Spinal cord (tissue), 9 donors: ENCODE measurements at regions not wholly inside any gene's neighbourhood (a gene's known extent, or its start where the extent isn't known, plus 50 kb on each side); places are given as distances from the start of the nearest gene placed in this dataset.
"Not testable (repeated sequence)": the region's sequence is repeated elsewhere in the genome, so short reads cannot be mapped to it uniquely, and the experiment has no call there.

Experiments
- DNase-seq, 6 donors: peaks; one replicate each; pipeline versions ENCODE4 v3.0.0 to v3.0.0-alpha.2; 2013 to 2015; ENCODE audit warnings: low spot score in 6 of 6, low read depth in 4 of 6
- H3K27ac ChIP-seq: one replicate; pipeline ENCODE4 v1.5.1; 2013; ENCODE audit warnings: low read depth, low read length, control low read depth
- H3K27me3 ChIP-seq: one replicate; pipeline ENCODE4 v1.6.1; 2013; ENCODE audit warnings: low read length; ENCODE audit not compliant: control insufficient read depth, insufficient read depth
- H3K36me3 ChIP-seq: one replicate; pipeline ENCODE4 v1.6.1; 2013; ENCODE audit warnings: low read length; ENCODE audit not compliant: control insufficient read depth, insufficient read depth
- H3K4me1 ChIP-seq: one replicate; pipeline ENCODE4 v1.6.1; 2013; ENCODE audit warnings: low read length; ENCODE audit not compliant: control insufficient read depth, insufficient read depth
- H3K4me3 ChIP-seq: one replicate; pipeline ENCODE4 v1.5.1; 2013; ENCODE audit warnings: low read depth, low read length, control low read depth
- H3K9me3 ChIP-seq: one replicate; pipeline ENCODE4 v1.6.1; 2013; ENCODE audit warnings: low read length; ENCODE audit not compliant: control insufficient read depth, insufficient read depth
- WGBS: methylation state at CpG from one replicate; pipeline ENCODE4 v1.1.5; 2013; ENCODE audit warnings: missing lambda C conversion rate; ENCODE audit not compliant: insufficient coverage; 5-methylcytosine and 5-hydroxymethylcytosine counted together
- donor health status: healthy.

DNA sequence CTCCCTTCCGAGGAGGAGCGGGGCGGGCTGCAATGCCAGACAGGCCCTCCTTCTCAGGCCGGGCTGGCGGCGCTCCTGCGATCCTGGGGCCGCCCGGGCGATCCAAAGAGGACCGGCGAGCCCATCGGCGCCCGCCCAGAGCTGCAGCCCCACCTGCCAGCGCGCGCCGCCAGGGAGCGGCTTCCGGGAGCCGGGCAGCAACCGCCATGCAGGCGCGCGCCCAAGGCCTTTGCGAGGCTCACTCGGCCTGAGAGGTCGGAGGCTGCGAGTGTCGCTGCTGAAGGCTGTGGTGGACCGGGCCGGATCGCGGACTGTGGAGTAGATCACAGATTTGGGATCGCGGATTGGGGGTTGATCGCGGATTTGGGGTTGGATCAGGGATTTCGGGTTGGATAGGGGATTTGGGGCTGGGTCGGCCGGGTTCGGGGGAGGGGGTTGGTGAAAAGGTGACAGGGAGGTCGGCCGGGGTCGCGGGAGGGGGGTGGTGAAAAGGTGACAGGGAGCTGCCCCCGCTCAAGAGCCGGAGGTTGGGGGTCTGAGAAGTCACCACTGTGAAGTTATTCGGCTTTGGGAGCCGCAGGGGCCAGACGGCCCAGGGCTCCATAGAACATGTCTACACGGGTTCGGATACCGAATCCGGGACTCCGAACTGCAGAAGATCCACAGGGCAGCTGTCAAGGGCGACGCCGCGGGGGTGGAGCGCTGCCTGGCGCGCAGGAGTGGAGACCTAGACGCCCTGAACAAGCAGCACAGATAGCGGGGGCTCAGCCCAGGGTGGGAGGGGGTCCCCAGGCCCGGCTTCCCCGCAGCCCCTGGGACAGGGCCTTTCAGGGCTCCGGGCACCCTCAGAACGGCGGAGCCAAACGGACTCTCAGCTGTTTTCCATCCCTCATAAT lies 1213.4 kb downstream of the FOXD4L5 start:
- H3K27ac ChIP-seq, DNase-seq, H3K27me3 ChIP-seq, H3K36me3 ChIP-seq, H3K4me1 ChIP-seq, H3K4me3 ChIP-seq, H3K9me3 ChIP-seq: not testable (repeated sequence)
- WGBS: 61% methylated on average over 66 of the region's 72 CpGs

DNA sequence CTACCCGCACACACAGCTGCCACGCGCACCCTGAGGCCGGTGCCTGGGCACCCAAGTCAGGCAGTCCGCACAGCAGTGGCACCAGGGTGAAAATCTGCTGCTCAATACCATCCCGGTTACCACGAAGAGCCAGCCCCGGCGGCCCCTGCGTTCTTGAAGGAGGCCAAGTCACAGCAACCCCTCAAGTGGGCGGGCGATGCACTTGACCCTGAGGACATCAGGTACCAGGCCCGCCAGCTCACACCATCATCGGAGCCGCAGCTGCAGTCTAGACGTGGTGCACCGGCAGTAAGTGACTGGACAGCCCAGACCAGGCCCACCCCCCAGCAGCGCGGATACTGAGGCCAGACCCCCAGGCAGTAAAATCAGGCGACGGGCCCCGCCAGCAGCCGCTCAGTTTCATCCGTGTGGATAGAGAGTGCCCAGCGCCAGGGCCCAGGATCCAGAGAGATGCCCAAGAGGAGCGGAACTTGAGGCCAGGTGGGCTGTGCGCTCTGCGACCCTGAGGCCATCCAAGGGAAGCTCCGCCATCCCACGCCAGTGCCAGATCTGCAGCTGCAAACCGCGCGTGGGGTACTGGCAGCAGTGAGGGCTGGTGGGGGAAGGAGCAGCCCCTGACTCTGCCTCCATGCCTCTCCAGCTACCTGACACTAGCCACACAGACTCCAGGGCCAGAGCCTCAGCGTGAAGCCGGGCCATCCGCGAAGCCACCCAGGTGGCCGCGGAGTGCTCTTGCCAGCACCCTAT lies 1214.2 kb downstream of the FOXD4L5 start:
- not testable (repeated sequence) for H3K4me3 ChIP-seq, H3K27ac ChIP-seq, H3K27me3 ChIP-seq, H3K4me1 ChIP-seq, H3K9me3 ChIP-seq, DNase-seq, H3K36me3 ChIP-seq
- WGBS: 68% methylated on average over 26 of the region's 39 CpGs

DNA sequence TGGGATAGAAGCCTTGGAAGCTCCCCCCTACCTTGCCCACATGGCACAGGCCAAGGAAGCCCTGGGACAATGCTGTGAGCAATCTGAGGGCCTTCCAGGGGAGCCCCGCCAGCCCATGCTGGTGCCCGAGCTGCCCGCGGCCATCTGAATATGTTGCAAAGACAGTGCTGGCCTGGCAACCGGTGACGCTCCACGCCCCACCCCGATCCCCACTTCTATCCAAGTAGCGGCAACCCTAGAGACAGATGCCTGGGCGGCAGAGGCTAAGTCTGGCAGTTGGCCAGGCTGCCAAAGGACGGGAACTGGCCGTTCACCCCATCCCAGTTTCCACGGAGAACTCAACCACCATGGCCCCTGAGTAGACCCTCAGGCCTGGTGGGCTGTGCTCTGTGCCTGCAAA lies 1214.9 kb downstream of the FOXD4L5 start:
- not testable (repeated sequence) for H3K9me3 ChIP-seq, H3K36me3 ChIP-seq, H3K4me3 ChIP-seq, H3K27ac ChIP-seq, H3K4me1 ChIP-seq, H3K27me3 ChIP-seq, DNase-seq
- 82% methylated on average over 13 of the region's 13 CpGs for WGBS

- H3K27ac ChIP-seq: no peak overlapping the region
- no peak for DNase-seq
- H3K9me3 ChIP-seq: peaks cover 3% of the 10 kb centered on the region
- H3K4me3 ChIP-seq: no peak overlapping the region
- no peaks in the 10 kb centered on the region for H3K36me3 ChIP-seq
- no peaks in the 10 kb centered on the region for H3K27me3 ChIP-seq
- no peaks in the 10 kb centered on the region for H3K4me1 ChIP-seq
- 78% methylated on average over 24 of the region's 24 CpGs for WGBS
Measured at GRCh38 chr9:64066736-64067368, 1218.2 kb downstream of the FOXD4L5 start.

DNA sequence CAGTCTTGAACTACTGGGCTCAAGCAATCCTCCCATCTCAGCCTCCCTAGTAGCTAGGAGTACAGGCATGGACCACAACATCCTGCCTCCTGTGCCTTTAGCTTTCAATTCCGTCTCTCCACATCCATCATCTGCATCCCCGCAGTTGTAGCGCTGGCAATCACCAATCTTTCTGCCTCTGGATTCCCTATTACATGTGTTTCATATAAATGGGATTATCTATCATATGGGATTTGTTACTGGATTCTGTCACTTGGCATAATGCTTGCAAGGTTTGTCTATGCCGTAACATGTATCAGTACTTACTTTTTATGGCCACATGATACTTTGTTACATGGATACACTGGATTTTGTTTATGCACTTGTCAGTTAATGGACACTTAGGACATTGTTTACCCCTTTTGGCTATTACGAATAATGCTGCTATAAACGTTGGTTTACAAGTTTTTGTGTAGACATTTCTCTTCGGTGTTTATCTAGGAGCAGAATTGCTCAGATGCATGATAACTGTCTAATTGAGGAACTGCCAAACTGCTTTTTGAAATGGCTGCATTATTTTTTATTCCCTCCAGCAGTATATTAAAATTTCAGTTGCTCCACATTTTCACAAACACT lies 1223.9 kb downstream of the FOXD4L5 start:
- no peaks in the 10 kb centered on the region for H3K27me3 ChIP-seq
- no peaks in the 10 kb centered on the region for H3K36me3 ChIP-seq
- no peak overlapping the region for H3K27ac ChIP-seq
- H3K9me3 ChIP-seq: no peaks in the 10 kb centered on the region
- 60% methylated on average over 2 of the region's 7 CpGs for WGBS
- H3K4me3 ChIP-seq: no peak overlapping the region
- DNase-seq: no peak
- H3K4me1 ChIP-seq: no peaks in the 10 kb centered on the region

DNA sequence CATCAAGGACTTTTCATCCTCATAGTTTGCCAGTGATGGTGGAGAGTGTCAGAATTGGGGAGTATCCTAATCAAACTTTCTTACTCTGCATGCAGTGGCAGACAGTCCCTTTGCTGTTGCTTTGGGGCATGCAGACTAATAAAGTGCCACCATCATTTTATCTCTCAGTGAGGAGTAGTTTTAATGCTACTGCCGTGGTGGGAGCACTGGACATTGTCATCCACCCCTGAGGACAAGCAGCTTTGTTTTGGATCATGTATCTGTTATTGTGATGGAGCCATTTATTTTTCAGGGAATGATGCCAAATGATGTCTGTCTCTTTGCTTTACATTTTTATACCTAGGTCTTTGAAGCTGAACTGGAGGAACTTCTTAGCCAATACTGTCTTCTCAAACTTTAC lies 1226.9 kb downstream of the FOXD4L5 start:
- H3K27ac ChIP-seq, H3K36me3 ChIP-seq, H3K9me3 ChIP-seq, DNase-seq, H3K4me3 ChIP-seq, H3K27me3 ChIP-seq, H3K4me1 ChIP-seq: not testable (repeated sequence)
- WGBS: 20% methylated on average over 1 of the region's 1 CpG

DNA sequence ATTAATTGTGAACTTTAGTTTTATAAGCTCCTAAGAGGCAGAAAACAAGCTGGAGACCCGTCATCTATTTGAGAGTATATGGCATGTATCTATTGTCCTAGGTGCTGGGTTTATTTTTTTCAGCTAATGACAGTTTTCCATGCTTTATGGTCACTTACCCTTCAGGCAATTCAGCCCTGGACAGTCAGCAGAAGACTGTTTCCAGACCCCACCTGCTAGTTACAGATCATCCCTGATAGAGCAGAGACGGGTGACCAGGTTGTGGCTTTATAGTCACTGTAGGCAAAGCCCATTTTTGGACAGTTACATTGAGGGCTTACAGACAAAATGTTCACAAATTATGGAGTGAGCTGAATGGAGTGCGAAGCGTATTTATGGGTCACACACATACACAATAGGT lies 1227.5 kb downstream of the FOXD4L5 start:
- H3K4me1 ChIP-seq: no peaks in the 10 kb centered on the region
- no peak overlapping the region for H3K27ac ChIP-seq
- H3K27me3 ChIP-seq: no peaks in the 10 kb centered on the region
- WGBS: 17% methylated on average over 1 of the region's 4 CpGs
- H3K9me3 ChIP-seq: no peaks in the 10 kb centered on the region
- H3K36me3 ChIP-seq: no peaks in the 10 kb centered on the region
- no peak overlapping the region for H3K4me3 ChIP-seq
- DNase-seq: no peak

- 51% methylated on average over 4 of the region's 4 CpGs for WGBS
- DNase-seq, H3K4me1 ChIP-seq, H3K4me3 ChIP-seq, H3K27ac ChIP-seq, H3K9me3 ChIP-seq, H3K36me3 ChIP-seq, H3K27me3 ChIP-seq: not testable (repeated sequence)
Measured at GRCh38 chr9:64028925-64029324, 1256.1 kb downstream of the FOXD4L5 start.

- not testable (repeated sequence) for DNase-seq, H3K4me3 ChIP-seq, H3K36me3 ChIP-seq, H3K27me3 ChIP-seq, H3K9me3 ChIP-seq, H3K4me1 ChIP-seq, H3K27ac ChIP-seq
- 78% methylated on average over 41 of the region's 46 CpGs for WGBS
Measured at GRCh38 chr9:64020696-64021491, 1264.1 kb downstream of the FOXD4L5 start.
